ENCODE measurements at regions not wholly inside any gene's neighbourhood (a gene's known extent, or its start where the extent isn't known, plus 50 kb on each side); places are given as distances from the start of the nearest gene placed in this dataset.
"Not testable (repeated sequence)": the region's sequence is repeated elsewhere in the genome, so short reads cannot be mapped to it uniquely, and the experiment has no call there.

DNA sequence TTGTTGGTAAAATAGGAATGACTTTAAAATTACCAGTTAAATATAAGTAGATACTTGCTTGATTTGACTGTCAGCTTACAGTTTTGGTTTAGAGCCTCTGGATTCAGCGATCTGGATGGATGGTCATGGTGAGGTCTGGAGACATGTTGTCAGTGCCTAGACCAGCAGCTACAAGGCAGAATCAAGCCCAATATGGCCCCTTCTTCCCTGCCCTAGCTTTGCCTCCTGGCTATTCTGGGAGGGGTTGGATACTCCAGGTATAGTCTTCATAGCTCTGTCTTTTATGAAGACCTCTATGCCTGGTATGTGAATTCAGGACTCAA is 166.5 kb upstream of the VIPR2 start:
- no peak overlapping the region for H3K27ac ChIP-seq
- intact Hi-C loops (cut with DNase I) = no loop called here
- peaks cover 0 to 7% (median 0%) of the 10 kb centered on the region in 11 donors for H3K9me3 ChIP-seq
- H3K4me1 ChIP-seq = no peaks in the 10 kb centered on the region
- TF ChIP-seq, protein P1, sequence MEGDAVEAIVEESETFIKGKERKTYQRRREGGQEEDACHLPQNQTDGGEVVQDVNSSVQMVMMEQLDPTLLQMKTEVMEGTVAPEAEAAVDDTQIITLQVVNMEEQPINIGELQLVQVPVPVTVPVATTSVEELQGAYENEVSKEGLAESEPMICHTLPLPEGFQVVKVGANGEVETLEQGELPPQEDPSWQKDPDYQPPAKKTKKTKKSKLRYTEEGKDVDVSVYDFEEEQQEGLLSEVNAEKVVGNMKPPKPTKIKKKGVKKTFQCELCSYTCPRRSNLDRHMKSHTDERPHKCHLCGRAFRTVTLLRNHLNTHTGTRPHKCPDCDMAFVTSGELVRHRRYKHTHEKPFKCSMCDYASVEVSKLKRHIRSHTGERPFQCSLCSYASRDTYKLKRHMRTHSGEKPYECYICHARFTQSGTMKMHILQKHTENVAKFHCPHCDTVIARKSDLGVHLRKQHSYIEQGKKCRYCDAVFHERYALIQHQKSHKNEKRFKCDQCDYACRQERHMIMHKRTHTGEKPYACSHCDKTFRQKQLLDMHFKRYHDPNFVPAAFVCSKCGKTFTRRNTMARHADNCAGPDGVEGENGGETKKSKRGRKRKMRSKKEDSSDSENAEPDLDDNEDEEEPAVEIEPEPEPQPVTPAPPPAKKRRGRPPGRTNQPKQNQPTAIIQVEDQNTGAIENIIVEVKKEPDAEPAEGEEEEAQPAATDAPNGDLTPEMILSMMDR (IDR thresholded peaks at IDR 0.05) = no peak
- ATAC-seq (no peak), DNase-seq (no peak)
- no peak overlapping the region for H3K4me3 ChIP-seq
- no peaks in the 10 kb centered on the region for H3K36me3 ChIP-seq
- 81 to 94% methylated on average over 1 of the region's 1 CpG for WGBS, 2 donors
- peaks cover 0 to 10% (median 3%) of the 10 kb centered on the region in 7 donors for H3K27me3 ChIP-seq

DNA sequence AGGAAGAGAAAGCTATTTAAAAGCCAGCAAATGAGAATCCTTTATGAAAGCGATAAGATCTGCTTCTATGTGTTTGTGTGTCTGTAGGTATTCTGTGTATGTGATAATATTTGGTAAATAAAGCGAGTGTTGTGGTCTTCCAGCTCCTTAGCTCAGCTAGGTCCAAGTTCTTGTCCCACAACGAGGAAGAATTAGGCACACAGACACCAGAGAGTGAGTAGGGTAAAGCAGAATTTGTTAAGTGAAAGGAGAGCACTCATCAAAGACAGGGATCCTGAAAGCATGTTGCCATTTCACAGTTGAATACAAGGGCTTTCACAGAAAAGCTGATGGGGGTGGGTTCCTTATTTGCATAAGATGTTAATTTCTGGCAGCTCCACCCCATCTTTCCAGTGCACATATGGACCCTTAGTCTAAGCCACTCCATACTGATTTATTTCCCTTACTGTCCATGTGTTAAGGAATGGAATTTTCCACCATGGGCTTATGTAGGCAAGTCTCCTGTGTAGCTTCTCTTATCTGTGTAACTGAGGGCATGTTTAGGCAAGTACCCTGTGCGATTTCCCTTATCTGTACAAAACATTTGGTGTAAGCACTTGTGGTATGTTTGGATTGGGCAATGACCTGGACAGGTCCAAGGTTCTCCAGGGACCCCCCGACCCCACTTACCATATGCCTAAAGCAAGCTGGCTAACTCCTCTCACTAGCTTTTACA is 165.9 kb upstream of the VIPR2 start:
- Histone ChIP-seq H3K4me3 (no peak overlapping the region), H3K27ac (no peak overlapping the region), H3K9me3 (peaks cover 0 to 7% (median 0%) of the 10 kb centered on the region in 11 donors), H3K4me1 (no peaks in the 10 kb centered on the region), H3K27me3 (peaks cover 0 to 10% (median 3%) of the 10 kb centered on the region in 7 donors), H3K36me3 (no peaks in the 10 kb centered on the region)
- intact Hi-C loops (cut with DNase I) = no loop called here
- TF ChIP-seq, protein P1 (IDR thresholded peaks at IDR 0.05) = no peak
- ATAC-seq = no peak
- DNase-seq = no peak
- 49% methylated on average over 5 of the region's 5 CpGs for WGBS, 2 donors

DNA sequence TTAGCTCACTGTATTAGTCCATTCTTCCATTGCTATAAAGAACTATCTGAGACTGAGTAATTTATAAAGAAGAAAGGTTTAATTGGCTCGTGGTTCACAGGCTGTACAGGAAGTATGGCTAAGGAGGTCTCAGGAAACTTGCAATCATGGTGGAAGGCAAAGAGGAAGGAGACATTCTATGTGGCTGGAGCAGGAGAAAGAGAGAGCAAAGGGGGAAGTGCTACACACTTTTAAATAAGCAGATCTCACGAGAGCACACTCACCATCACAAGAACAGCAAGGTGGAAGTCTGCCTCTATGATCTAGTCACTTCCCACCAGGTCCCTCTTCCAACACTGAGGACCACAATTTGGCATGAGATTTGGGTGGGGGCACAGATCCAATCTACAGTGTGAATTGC is 164.5 kb upstream of the VIPR2 start:
- H3K36me3 ChIP-seq; H3K27me3 ChIP-seq; H3K4me1 ChIP-seq; H3K4me3 ChIP-seq; intact Hi-C loops (cut with DNase I); ATAC-seq; DNase-seq; H3K9me3 ChIP-seq; H3K27ac ChIP-seq: not testable (repeated sequence)
- WGBS, 2 donors = 29 to 38% methylated on average over 2 of the region's 2 CpGs

DNA sequence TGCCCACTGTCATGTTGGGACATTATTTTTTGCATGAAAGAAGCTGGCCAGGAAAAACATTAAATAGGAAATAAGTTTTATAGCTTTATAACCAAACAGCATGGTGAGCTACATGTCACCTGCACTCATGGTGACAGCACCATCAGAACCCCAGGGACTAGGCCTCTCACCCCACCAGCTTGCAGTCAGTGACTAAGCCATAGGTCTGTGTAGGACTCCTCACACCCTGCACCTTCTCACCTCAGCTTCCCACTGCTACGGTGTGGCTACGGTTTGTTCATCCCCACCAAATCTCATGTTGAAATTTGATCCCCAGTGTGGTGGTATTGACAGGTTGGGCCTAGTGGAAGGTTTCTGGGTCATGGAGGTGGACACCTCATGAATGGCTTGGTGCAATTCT is 161.3 kb upstream of the VIPR2 start:
- TF ChIP-seq, protein P1 (IDR thresholded peaks at IDR 0.05) = no peak
- Histone ChIP-seq H3K4me1 (no peaks in the 10 kb centered on the region), H3K36me3 (no peaks in the 10 kb centered on the region), H3K4me3 (no peak overlapping the region), H3K27ac (no peak overlapping the region), H3K27me3 (peaks cover 0 to 3% (median 0%) of the 10 kb centered on the region in 7 donors), H3K9me3 (peaks cover 0 to 20% (median 0%) of the 10 kb centered on the region in 11 donors)
- ATAC-seq (no peak), DNase-seq (no peak)
- intact Hi-C loops (cut with DNase I) = no loop called here
- 77 to 90% methylated on average over 2 of the region's 2 CpGs for WGBS, 2 donors

DNA sequence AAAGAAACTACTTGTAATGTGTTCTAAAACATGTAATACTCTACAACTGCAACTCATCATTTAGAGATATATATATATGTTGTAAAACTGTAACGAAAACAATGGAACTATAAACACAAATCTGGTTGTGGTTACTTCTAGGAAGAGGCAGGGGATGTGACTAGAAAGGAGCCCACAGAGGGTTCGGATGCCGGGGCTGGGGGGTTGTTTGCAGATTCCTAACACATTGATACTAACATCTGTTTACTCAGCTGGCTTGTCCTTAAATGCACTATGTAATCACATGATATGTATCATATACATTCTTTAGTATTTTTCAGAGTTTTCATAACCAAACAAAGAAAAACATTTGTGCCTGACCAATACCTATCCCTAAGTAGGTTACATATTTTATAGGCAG is 160.5 kb upstream of the VIPR2 start:
- intact Hi-C loops (cut with DNase I); H3K36me3 ChIP-seq; H3K4me1 ChIP-seq; ATAC-seq; H3K27me3 ChIP-seq; H3K4me3 ChIP-seq; DNase-seq; H3K27ac ChIP-seq: not testable (repeated sequence)
- peaks cover 0 to 17% (median 0%) of the 10 kb centered on the region in 11 donors for H3K9me3 ChIP-seq
- 51 to 57% methylated on average over 3 of the region's 3 CpGs for WGBS, 2 donors

DNA sequence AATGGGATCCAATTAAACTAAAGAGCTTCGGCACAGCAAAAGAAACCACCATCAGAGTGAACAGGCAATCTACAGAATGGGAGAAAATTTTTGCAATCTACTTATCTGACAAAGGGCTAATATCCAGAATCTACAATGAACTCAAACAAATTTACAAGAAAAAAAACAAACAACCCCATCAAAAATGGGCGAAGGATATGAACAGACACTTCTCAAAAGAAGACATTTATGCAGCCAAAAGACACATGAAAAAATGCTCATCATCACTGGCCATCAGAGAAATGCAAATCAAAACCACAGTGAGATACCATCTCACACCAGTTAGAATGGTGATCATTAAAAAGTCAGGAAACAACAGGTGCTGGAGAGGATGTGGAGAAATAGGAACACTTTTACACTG is 158.8 kb upstream of the VIPR2 start:
- H3K4me1 ChIP-seq; intact Hi-C loops (cut with DNase I); DNase-seq; H3K4me3 ChIP-seq; H3K36me3 ChIP-seq; ATAC-seq; H3K27ac ChIP-seq; H3K27me3 ChIP-seq: not testable (repeated sequence)
- peaks cover 0 to 26% (median 4%) of the 10 kb centered on the region in 11 donors for H3K9me3 ChIP-seq
- WGBS, 2 donors = 77 to 83% methylated on average over 2 of the region's 2 CpGs

All from heart right ventricle (tissue), 16 donors.